GM13977 (cell line): ENCODE measurements at regions not wholly inside any gene's neighbourhood (a gene's known extent, or its start where the extent isn't known, plus 50 kb on each side); places are given as distances from the start of the nearest gene placed in this dataset.

Source experiments
- DNase-seq: peaks from one replicate; pipeline ENCODE4 v3.0.0; 2012; ENCODE audit warnings: low spot score
- CTCF ChIP-seq: IDR thresholded peaks from 2 replicates; pipeline ENCODE4 v1.5.1; 2012; ENCODE audit warnings: mild to moderate bottlenecking, control low read depth; ENCODE audit not compliant: insufficient read depth; ENCODE audit errors: extremely low read depth, missing control alignments
- in situ Hi-C: fragments of 300-500 bp; cut with MboI; formaldehyde crosslinking; loops from one replicate; pipeline ENCODE4 v1.12.0; 2022; ENCODE audit warnings: low sequenced_read_pairs, low pct_unique_long_range_greater_than_20kb, mixed read lengths, inconsistent platforms; ENCODE audit not compliant: unreplicated experiment

GRCh38 chr16:51670527-51670926 lies 519.5 kb upstream of the SALL1 start:
- in situ Hi-C loops = no loop called here
- TF ChIP-seq CTCF = no peak
- DNase-seq = no peak

GRCh38 chr16:51666821-51667220 lies 515.8 kb upstream of the SALL1 start:
- TF ChIP-seq CTCF = no peak

GRCh38 chr16:51666074-51666473 lies 515.0 kb upstream of the SALL1 start:
- no peak for DNase-seq
- TF ChIP-seq CTCF = no peak
- in situ Hi-C loops = no loop called here

More at GRCh38 chr16:51666821-51667220, 515.8 kb upstream of the SALL1 start:
- DNase-seq = no peak
- in situ Hi-C loops = no loop called here

- in situ Hi-C loops = no loop called here
- DNase-seq = no peak
- TF ChIP-seq CTCF = no peak
These were observed 514.4 kb upstream of the SALL1 start for GRCh38 chr16:51665436-51665998.

- no peak for TF ChIP-seq CTCF
- in situ Hi-C loops = no loop called here
- no peak for DNase-seq
These were observed 507.5 kb upstream of the SALL1 start for GRCh38 chr16:51658531-51658930.

GRCh38 chr16:51657848-51658247 lies 506.8 kb upstream of the SALL1 start:
- TF ChIP-seq CTCF = no peak
- DNase-seq = no peak
- in situ Hi-C loops = no loop called here

- DNase-seq = no peak
- TF ChIP-seq CTCF = no peak
- in situ Hi-C loops = no loop called here
These were observed 504.2 kb upstream of the SALL1 start for GRCh38 chr16:51655249-51655648.
